Myocyte (in vitro differentiated cells): ENCODE measurements at regions not wholly inside any gene's neighbourhood (a gene's known extent, or its start where the extent isn't known, plus 50 kb on each side); places are given as distances from the start of the nearest gene placed in this dataset.
"Not testable (repeated sequence)": the region's sequence is repeated elsewhere in the genome, so short reads cannot be mapped to it uniquely, and the experiment has no call there.

ENCODE experiments used
- DNase-seq: peaks from one replicate; pipeline ENCODE4 v3.0.0-alpha.2; 2012; ENCODE audit warnings: low read depth

DNA sequence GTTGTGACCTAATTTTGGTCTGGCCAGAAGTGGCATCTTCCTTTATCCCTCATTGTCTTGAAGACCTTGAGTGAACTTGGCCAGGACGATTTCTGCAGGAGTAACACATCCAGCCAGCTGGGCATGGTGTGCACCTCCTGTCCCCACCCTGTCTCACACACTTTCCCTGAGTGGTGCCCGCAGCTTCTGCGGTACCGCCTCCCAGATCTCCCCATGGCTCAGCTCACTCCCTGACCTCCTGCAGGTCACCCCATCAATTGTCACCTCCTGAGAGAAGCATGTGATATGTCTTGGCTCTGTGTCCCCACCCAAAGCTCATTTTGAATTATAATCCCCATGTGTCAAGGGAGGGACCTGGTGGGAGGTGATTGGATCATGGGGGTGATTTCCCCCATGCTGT, 50.2 kb upstream of the TP53I11 start:
- DNase-seq, result no peak

DNA sequence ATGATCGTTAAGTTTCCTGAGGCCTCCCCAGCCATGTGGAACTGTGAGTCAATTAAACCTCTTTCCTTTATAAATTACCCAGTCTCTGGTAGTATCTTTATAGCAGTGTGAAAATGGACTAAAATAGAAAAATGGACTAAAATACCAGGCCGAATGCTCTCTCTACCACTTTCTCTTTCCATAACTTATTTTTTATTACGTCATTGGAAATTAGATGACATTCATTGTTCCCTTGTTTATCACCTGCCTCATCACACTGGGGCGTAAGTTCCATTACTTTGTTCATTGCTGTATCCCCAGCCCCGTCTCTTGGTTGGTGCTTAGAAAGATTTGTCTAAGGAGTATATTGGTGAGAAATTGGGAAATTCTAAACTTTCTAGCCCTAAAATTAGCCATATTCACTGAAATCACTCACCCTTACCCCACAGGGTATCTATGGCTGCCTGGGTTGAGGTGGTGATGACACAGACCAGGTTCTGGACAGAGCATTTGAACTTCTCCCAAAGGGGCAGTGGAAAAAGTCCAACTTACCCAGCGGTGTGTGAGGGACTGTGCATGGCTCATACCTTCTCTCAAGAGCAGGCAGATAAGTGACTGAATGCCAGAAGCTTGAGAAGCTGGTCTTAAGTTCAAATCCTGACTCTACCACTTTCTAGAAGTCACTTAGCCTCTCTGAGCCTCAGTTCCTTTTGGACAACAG, 50.9 kb upstream of the TP53I11 start:
- DNase-seq, result no peak

DNA sequence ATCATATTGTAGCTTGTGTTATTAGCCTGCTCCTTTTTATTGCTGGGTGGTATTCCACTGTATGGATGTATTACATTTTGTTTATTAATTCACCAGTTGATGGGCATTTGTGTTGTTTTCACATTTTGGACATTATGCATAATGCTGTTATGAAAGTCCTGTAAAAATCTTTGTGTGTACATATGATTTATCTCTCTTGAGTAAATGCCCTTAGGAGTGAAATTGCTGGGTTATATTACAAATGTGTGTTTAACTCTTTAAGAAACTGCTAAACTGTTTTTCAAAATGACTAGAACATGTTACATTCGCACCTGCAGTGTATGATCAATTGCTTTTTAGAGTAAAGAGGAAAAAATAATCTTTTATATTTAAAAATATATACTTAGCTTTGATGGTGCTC, 54.4 kb upstream of the TP53I11 start:
- DNase-seq, result no peak

DNA sequence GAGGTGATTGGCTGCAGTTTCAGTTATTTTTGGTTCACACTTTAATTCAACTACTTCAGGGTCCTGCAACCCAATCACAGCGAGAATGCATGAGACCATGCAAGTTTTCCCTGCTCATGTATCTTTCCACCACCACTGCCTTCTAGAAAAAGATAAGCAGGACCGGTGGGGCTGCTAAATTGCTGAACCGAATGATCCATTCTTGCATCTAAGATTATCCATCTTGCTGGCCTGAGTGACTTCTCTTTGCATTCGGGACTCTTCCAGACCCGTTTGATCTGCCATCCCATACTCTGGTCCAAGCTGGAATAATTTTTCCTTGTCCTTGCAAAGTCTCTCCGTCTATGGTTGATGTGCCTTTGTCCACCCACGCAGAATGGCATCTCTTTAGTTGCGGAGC, 56.3 kb upstream of the TP53I11 start:
- no peak for DNase-seq

DNA sequence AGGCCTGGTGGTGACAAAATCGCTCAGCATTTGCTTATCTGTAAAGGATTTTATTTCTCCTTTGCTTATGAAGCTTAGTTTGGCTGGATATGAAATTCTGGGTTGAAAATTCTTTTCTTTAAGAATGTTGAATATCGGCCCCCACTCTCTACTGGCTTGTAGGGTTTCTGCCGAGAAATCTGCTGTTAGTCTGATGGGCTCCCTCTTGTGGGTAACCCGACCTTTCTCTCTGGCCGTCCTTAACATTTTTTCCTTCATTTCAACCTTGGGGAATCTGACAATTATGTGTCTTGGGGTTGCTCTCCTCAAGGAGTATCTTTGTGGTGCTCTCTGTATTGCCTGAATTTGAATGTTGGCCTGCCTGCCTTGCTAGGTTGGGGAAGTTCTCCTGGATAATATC, 65.3 kb upstream of the TP53I11 start:
- DNase-seq, result not testable (repeated sequence)

DNA sequence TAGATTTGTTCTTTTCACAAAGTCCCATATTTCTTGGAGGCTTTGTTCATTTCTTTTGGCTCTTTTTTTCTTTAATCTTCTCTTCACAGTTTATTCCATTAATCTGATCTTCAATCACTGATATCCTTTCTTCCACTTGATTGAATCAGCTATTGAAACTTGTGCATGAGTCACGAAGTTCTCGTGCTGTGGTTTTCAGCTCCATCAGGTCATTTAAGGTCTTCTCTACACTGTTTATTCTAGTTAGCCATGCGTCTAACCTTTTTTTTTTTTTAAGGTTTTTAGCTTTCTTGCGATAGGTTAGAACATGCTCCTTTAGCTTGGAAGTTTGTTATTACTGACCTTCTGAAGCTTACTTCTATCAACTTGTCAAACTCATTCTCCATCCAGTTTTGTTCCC, 65.8 kb upstream of the TP53I11 start:
- DNase-seq, result not testable (repeated sequence)

DNA sequence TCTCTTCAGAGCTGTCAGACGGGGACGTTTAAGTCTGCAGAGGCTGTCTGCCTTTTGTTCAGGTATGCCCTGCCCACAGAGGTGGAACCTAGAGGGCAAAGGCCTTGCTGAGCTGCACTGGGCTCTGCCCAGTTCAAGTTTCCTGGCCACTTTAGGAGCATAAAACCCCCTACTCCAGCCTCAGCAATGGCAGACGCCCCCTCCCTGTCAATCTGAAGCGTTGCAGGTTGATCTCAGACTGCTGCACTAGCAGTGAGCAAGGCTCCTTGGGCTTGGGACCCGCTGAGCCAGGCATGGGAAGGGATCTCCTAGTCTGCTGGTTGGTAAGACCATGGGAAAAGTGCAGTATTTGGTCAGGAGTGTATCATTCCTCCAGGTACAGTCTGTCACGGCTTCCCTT, 66.6 kb upstream of the TP53I11 start:
- DNase-seq, result no peak

DNA sequence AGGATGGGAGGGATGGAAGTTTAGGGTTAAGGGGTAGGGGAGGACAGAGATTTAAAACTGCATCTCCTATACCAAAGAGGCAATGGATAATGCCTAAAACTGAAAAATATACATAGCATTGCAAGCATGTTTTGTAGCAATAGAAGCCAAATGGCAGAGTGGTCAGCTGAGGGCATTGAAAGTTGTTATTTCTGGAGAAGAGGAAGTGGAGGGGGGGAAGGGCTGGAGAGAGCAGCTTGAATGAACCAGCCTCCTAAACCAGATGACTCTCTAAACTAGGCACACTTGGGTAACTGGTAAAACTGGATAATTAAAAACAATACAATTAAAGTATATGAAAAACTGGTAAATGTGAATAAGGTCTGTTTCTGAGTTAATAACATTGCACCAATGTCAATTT, 70.3 kb upstream of the TP53I11 start:
- no peak for DNase-seq

DNA sequence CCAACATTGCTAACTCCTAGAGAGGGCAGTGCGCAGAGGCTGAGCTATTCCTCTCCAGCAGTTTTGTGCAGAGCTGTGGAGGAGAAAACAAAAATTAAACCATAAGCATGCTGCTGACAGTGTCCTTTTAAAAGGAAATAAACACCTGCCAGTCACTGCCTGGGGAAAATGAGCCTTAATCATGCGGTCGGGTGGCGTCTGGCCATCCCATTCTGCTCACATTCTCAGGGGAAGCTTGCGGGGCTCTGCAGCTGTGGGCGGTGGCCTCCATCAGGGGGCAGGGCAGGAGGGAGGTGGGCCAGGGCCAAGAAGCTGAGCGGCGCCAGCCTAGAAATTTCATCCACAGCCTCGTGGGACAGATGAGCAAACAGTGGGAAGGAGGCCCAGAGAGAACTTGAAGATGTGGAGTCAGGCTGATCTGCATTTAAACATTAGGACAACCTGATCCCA, 71.0 kb upstream of the TP53I11 start:
- peak; percentile 94 for DNase-seq

DNA sequence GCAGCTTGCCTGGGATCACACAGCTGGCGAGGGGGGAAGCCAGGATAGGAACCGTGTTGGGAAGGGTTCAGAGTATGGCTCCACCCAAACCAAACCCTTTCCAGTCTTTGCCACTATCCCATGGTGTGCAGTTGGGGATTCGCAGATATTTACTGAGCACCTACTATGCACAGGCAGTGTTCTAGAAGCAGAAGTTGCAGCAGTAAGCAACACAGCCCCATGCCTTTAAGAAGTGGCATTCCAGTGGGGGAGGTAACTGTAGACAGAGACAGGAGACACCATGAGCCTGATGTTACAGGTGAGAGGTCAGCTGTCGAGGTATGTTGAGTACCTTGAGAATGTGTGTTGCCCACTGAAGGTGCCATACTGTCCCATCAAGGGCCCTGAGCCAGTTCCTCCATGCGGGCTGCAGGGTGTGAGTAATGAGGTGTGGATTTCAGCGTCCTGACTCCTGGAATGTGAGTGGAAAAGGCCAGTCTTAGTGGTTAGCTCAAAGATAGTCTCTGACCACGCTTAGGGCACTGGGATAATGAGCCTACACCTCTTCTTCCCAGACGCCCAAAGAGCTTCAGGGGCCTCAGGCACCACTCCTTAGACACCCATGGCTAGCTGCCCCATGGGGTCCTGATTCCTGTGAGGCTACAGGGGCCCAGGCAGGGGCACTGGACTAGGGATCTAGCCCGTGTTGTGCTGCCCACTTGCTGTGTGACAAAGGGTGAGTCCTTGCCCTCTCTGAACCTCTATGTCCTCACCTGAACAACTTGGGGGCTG, 71.8 kb upstream of the TP53I11 start:
- peak; percentile 80 for DNase-seq

DNA sequence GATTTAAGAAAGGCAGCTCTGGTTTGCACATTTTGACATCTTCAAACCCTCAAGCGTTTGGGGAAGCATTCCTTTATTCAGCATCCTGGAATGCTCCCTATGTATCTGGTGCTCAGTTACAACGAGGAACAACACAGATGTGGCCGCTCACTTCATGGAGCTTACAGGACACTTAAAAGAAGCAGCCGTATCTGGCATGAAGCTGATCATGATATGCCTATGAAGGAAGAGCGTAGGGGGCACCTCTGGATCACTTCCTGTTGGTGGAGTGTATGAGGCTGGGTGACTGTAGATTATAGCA, 72.3 kb upstream of the TP53I11 start:
- no peak for DNase-seq

DNA sequence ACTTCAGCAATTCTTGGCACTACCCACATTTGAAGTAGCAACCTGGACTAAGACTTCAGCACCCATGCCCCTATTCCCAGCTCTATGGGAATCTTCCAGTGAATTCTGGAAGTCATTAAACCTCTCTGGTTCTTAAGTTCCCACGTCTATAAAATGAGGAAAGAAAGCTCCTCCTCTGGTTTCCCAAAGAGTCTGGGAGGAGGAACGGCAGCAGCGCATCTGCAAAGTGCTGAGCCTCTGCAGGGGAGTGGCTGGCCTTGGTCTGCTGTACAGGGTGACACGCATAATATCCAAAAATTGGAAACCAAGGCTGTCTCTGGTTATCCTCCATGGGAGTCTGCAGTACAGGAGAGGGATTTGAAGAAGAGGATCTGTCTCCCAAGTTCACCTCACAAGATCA, 73.6 kb upstream of the TP53I11 start:
- no peak for DNase-seq

DNA sequence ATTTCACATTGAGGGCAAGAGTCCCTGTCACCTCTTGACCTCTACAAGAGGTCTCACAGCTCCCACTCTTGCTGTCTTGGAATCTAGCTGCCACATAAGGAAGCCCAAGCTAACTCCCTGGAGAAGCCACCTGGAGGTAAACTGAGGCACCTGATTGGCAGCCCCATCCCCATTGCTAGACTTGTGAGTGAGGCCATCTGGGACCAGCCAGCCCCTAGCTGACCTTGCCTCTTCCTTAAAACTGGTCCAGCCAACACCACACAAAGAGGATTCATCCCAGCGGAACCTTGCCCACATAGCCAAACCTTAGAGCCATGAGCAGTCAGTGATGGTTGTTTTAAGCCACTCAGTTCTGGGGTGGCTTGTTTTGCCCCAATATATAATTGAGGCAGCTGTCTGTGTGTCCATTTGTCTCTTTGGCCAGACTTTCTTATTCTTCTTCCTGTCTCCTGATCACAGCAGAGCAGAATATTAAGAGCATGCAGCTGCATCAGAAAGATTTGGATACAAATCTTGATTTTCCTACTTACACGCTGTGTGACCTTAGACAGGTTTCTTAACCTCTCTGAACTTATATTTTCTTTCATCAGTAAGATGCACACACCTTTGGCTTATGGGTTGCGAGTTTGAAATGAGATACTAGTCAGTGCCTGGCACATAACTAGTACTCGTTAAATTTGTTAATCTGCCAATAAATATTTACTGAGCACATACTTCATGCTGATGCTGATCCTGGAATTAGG, 74.3 kb upstream of the TP53I11 start:
- no peak for DNase-seq

DNA sequence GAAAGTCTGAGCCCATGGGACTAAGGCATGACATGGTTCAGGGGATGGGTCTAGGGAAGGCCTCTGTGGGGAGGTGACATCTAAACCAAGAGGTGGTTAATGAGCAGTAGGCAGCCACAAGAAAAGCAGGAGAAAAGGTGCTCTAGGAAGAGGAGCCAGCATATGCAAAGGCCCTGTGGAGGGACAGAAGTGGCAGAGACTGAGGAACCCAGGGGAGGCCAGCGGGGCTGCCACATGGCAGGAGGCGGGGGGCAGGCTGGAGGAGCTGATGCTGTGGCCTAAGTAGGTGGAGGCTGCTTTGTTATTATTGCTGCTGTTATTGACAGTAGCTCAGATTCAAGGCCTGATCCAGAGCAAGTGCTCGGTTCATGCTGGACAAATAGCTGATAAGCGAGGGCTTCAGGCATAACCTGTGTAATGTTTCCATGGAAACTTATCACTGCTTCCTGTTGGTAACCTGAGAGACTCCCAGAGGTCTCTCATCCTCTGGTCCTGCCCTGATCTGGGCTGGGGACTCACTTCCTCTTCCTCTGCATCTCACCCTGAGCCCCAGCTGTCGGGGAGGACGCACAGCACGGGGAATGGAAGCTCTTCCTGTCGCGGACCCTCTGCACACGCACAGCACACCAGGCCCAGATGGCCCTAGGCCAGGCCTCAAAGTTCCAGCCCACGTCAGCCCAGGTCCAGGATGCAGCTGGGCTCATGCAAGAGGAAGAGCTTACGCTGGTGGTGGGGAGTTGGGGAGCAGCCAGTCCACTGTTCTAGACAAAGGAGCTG, 75.2 kb upstream of the TP53I11 start:
- no peak for DNase-seq

DNA sequence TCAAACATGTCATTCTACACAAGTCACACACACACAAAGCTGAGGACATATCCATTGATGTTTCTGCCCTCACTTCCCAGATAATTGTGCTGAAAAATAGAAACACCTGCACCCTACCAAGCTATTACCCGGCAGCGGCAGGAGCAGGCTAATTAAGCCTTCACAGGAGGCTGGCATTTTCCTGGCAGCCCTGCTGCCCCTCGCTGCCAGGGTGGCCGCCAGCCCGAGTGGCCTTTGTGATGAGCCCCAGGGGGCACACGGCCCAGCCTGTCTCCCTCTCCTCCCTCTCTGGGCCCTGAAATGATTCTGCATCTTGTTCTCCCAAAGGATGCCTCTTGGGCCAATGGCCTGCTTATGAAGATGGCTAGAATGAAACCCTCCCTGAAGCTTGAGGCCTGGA, 76.2 kb upstream of the TP53I11 start:
- DNase-seq, result no peak

DNA sequence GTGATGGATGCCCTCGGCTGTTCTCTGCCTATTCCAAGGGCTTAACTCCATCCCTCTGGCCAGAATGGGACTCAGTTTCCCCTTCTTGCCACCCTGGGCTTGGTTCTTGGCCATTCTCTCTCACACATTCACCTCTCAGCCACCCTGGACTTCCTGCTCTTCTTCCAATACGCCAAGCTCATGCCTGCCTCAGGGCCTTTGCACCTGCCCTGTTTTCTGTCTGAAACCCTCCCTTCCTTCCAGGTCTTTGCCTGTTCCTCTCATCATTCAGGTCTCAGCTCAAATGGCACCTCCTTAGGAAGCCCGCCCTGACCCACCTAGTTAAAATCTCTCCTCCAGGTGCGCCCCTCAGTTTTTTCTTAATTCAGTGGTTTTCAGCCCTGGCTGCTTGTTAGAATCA, 76.6 kb upstream of the TP53I11 start:
- DNase-seq, result no peak

DNA sequence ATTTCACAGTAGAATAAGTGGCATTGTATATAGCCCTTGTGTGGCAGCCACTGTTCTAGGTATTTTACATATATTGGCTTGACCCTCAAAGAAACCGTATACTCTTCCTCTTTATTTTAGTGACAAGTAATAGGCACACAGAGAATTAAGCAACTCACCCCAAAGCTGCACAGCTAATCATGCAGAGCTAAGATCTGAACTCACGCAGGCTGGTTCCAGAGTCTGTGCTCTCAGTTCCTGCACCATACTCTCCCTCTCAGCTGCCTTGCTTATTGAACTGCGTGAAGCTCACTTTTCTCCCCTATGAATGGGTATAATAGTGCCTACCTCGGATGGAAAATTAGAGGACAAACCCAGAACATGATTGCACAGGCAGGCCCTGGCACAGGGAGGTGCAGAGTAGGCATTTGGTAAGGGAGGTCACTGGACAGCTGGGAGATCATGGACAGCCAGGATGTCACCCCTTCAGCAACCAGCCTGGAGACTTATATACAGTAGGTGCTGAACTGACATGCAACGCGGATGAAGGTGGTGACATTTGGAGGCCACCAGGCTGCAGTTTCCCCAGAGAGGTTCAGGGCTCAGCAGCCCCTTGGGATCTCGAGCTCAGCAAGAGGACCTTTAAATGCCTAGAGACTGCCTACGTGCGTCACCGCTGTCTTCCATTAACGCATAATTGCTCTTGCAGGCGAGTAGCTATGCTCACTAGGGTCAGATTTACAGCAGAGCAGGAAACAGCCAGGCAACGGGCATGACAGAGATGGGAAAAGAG, 78.4 kb upstream of the TP53I11 start:
- no peak for DNase-seq

DNA sequence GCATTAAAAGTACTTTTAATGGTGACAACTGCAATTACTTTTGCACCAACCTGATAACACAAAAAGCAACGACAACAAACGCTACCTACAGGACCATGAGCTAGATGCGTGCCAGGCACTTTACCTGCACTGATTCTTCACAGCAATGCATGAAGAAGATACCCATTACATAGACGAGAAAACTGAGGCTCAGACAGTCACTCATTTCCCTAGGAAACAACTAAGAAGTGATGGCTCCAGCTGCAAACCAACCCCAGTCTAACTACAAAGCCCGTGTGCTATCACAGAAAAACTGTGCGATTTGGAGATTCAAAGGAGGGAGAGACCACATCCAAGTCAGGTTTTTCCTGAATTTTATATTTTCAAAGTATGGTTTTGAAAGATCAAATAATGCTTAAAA, 80.1 kb upstream of the TP53I11 start:
- no peak for DNase-seq

DNA sequence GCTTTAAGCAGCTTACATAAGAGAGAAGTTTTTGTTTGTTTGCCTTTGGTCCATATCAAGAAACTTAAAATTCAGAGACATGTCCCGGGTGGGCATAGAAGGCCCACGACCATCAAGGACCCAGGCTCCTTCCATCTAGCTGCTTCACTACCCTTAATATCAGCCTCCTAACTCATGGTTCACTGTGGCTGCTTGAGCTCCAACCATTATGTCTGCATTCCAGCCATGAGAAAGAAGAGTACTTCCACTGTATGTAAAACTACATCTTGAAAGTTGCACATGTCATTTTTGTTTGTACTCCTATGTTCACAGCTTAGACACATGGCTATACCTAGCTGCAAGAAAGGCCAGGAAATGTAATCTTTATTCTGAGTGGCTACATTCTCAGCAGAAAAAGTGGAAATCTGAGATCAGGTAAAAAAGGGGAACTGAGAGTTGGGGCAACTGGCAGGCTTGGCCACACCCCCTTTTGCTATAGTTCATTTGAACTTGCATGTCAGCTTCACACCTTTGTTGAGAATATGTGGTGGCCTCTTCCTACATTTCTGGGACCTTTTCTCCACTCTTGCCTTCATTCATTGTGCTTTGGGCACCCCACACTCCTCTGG, 81.3 kb upstream of the TP53I11 start:
- DNase-seq, result no peak

DNA sequence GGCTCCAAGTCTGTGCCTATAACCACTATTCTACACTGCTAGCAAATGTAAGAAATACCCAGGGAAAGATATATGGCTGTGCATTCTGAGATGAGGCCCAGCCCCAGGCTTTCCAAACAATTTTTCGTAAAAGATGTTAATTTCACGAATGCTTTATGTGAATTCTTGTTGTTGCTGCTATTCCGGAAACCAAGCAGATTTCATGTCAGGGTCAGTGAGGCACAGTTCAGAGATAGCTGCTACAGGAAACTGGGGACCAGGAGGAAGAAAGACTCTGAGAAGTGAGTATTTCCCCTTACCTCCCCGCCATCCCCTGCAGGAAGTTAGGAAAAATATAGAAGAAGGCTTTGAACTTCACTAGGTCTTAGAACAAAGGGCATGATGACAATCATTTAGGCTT, 84.7 kb upstream of the TP53I11 start:
- no peak for DNase-seq

DNA sequence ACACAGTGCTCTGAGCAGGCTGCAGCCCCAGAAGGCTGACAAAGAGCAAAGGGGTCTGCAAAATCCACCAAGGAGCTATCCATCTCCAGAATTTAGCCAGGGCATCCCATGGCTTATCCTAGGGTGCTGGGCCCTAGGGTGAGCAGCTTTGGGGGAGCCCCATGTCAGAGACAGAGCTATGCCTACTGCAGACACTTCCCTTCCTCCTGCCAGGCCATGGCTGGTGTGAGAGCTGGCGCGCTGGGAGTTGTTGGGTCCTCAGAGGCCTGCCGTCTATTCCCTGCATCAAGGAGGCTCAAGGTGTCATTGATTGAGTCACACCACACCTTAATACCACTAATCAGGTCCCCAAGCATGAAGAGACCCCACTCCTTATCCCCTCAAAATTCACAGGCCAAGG, 85.3 kb upstream of the TP53I11 start:
- DNase-seq, result no peak
